ENCODE measurements at regions not wholly inside any gene's neighbourhood (a gene's known extent, or its start where the extent isn't known, plus 50 kb on each side); places are given as distances from the start of the nearest gene placed in this dataset.

DNA sequence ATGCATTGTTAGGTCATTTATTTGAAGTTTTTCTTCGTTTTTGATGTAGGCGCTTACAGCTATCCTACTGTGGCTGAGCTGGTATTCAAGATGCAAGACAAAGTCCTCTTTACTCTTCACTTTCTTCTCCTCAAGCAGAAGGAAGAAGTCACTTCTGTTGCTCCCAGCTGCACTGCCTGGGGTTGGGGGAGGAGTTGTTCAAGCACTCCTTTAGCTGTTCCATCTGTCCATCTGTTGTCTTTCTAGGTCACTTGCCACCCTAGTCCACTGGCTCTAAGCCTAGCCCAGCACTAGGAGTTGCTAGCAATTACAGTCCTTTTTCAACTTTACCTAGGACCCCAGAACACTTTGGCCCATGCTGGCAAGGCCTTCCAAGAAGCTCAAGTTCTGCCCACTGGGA lies 200.6 kb upstream of the RBMS1 start:
- TF ChIP-seq, protein P1, sequence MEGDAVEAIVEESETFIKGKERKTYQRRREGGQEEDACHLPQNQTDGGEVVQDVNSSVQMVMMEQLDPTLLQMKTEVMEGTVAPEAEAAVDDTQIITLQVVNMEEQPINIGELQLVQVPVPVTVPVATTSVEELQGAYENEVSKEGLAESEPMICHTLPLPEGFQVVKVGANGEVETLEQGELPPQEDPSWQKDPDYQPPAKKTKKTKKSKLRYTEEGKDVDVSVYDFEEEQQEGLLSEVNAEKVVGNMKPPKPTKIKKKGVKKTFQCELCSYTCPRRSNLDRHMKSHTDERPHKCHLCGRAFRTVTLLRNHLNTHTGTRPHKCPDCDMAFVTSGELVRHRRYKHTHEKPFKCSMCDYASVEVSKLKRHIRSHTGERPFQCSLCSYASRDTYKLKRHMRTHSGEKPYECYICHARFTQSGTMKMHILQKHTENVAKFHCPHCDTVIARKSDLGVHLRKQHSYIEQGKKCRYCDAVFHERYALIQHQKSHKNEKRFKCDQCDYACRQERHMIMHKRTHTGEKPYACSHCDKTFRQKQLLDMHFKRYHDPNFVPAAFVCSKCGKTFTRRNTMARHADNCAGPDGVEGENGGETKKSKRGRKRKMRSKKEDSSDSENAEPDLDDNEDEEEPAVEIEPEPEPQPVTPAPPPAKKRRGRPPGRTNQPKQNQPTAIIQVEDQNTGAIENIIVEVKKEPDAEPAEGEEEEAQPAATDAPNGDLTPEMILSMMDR (optimal IDR thresholded peaks at IDR 0.05 in 1 of 3, IDR thresholded peaks at IDR 0.05 in 1 of 3, conservative IDR thresholded peaks at IDR 0.05 in 1 of 3; ENCODE audit: extremely low read depth in 1 of 3, insufficient read depth in 2 of 3, low read length in 3 of 3), result no peak
- no peak for TF ChIP-seq EZH2 (IDR thresholded peaks at IDR 0.05; ENCODE audit: low read length)

All from keratinocyte (primary cell).